HEK293 (cell line): ENCODE measurements at regions not wholly inside any gene's neighbourhood (a gene's known extent, or its start where the extent isn't known, plus 50 kb on each side); places are given as distances from the start of the nearest gene placed in this dataset.

Experiments
- CTCF ChIA-PET: fragments of 350-600 bp; formaldehyde crosslinking; extraction: SDS; loops from one replicate; lab custom pipeline; 2021; ENCODE audit warnings: antibody characterized with exemption; lab: Yijun Ruan, JAX
- POLR2A ChIA-PET: fragments of 300-600 bp; formaldehyde crosslinking; extraction: SDS; loops from one replicate; lab custom pipeline; 2020; ENCODE audit warnings: antibody characterized with exemption, inconsistent platforms; lab: Yijun Ruan, JAX
- H3K27ac ChIP-seq: fragments of 200-500 bp; sonication (Bioruptor generic); 2 replicates; pipeline ENCODE4 v1.5.1; 2014; ENCODE audit warnings: low read depth, low read length, control low read depth, inconsistent platforms; ENCODE audit errors: extremely low read depth
- H3K36me3 ChIP-seq, 2 experiments: fragments of 200-500 bp in 1 of 2; sonication (Bioruptor generic) in 1 of 2; 1 replicate in 1 of 2; 2 replicates in 1 of 2; pipeline ENCODE4 v1.5.1; 2014 to 2017; ENCODE audit warnings: inconsistent platforms in 2 of 2, low read length in 2 of 2; ENCODE audit not compliant: control insufficient read depth in 2 of 2, insufficient read depth in 1 of 2
- H3K4me1 ChIP-seq: fragments of 200-500 bp; sonication (Bioruptor generic); 2 replicates; pipeline ENCODE4 v1.5.1; 2014; ENCODE audit warnings: mild to moderate bottlenecking, low read length, inconsistent platforms; ENCODE audit not compliant: control insufficient read depth, insufficient read depth
- H3K4me3 ChIP-seq: 2 replicates; pipeline ENCODE4 v1.5.1; 2011; ENCODE audit warnings: low read depth, mild to moderate bottlenecking, control low read depth, low read length, moderate library complexity
- H3K9me3 ChIP-seq: fragments of 200-500 bp; sonication (Bioruptor generic); 2 replicates; pipeline ENCODE4 v1.5.1; 2014; ENCODE audit warnings: low read depth, low read length, inconsistent platforms; ENCODE audit not compliant: control insufficient read depth, insufficient read depth
- ATF2 ChIP-seq: fragments of 450-650 bp; formaldehyde crosslinking; IDR thresholded peaks from 2 replicates; pipeline ENCODE4 v1.5.1; 2016; ENCODE audit warnings: missing biosample characterization, missing genetic modification characterization, low read depth
- BCL11A ChIP-seq: fragments of 450-650 bp; formaldehyde crosslinking; IDR thresholded peaks from 2 replicates; pipeline ENCODE4 v1.5.1; 2016; ENCODE audit warnings: low read depth, missing biosample characterization, missing genetic modification characterization
- GLIS1 ChIP-seq: fragments of 450-650 bp; formaldehyde crosslinking; IDR thresholded peaks from 2 replicates; pipeline ENCODE4 v1.5.1; 2016; ENCODE audit warnings: missing biosample characterization, missing genetic modification characterization
- INSM2 ChIP-seq: fragments of 450-650 bp; formaldehyde crosslinking; IDR thresholded peaks from 2 replicates; pipeline ENCODE4 v1.5.1; 2016; ENCODE audit warnings: missing biosample characterization, missing genetic modification characterization
- OSR2 ChIP-seq: fragments of 450-650 bp; formaldehyde crosslinking; IDR thresholded peaks from 2 replicates; pipeline ENCODE4 v1.5.1; 2016; ENCODE audit warnings: missing biosample characterization, missing genetic modification characterization
- PATZ1 ChIP-seq: fragments of 450-650 bp; formaldehyde crosslinking; IDR thresholded peaks from 2 replicates; pipeline ENCODE4 v1.5.1; 2016; ENCODE audit warnings: missing biosample characterization, missing genetic modification characterization
- PRDM1 ChIP-seq: fragments of 450-650 bp; formaldehyde crosslinking; IDR thresholded peaks from 2 replicates; pipeline ENCODE4; 2016; ENCODE audit warnings: missing biosample characterization, missing genetic modification characterization
- SETDB1 ChIP-seq: IDR thresholded peaks from one replicate; pipeline ENCODE4 v1.6.1; 2017; ENCODE audit warnings: mild to moderate bottlenecking, low read length, moderate library complexity, mixed read lengths; ENCODE audit not compliant: insufficient read length
- ZFP3 ChIP-seq: fragments of 450-650 bp; formaldehyde crosslinking; IDR thresholded peaks from 2 replicates; pipeline ENCODE4 v1.5.1; 2016; ENCODE audit warnings: low read depth, missing biosample characterization, missing genetic modification characterization
- ZFP69B ChIP-seq: fragments of 450-650 bp; formaldehyde crosslinking; IDR thresholded peaks from 2 replicates; pipeline ENCODE4 v1.5.1; 2016; ENCODE audit warnings: missing biosample characterization, missing genetic modification characterization
- ZNF221 ChIP-seq: fragments of 450-650 bp; formaldehyde crosslinking; IDR thresholded peaks from 2 replicates; pipeline ENCODE4 v1.5.1; 2017; ENCODE audit warnings: missing biosample characterization, missing genetic modification characterization, borderline replicate concordance
- ZNF24 ChIP-seq: fragments of 450-650 bp; formaldehyde crosslinking; IDR thresholded peaks from 2 replicates; pipeline ENCODE4 v1.5.1; 2016; ENCODE audit warnings: missing biosample characterization, missing genetic modification characterization
- ZNF510 ChIP-seq: fragments of 450-650 bp; formaldehyde crosslinking; IDR thresholded peaks from 2 replicates; pipeline ENCODE4 v1.5.1; 2018; ENCODE audit warnings: mild to moderate bottlenecking, missing genetic modification characterization, missing biosample characterization; ENCODE audit not compliant: insufficient replicate concordance
- ZNF585B ChIP-seq: fragments of 450-650 bp; formaldehyde crosslinking; IDR thresholded peaks from 2 replicates; pipeline ENCODE4 v1.5.1; 2016; ENCODE audit warnings: missing biosample characterization, missing genetic modification characterization
- ZNF623 ChIP-seq: fragments of 450-650 bp; formaldehyde crosslinking; IDR thresholded peaks from 2 replicates; pipeline ENCODE4 v1.5.1; 2016; ENCODE audit warnings: missing biosample characterization, missing genetic modification characterization
- ZNF660 ChIP-seq: fragments of 450-650 bp; IDR thresholded peaks from 2 replicates; pipeline ENCODE4 v1.5.1; 2018; ENCODE audit warnings: missing biosample characterization, mild to moderate bottlenecking, missing genetic modification characterization
- ZNF791 ChIP-seq: fragments of 450-650 bp; formaldehyde crosslinking; IDR thresholded peaks from 2 replicates; pipeline ENCODE4 v1.5.1; 2016; ENCODE audit warnings: missing biosample characterization, missing genetic modification characterization
- ZSCAN30 ChIP-seq: fragments of 450-650 bp; IDR thresholded peaks from 2 replicates; pipeline ENCODE4 v1.5.1; 2018; ENCODE audit warnings: missing biosample characterization, mild to moderate bottlenecking, missing genetic modification characterization, moderate library complexity
- TF ChIP-seq, protein P1 (sequence below): fragments of 450-650 bp; formaldehyde crosslinking; IDR thresholded peaks from 2 replicates; pipeline ENCODE4 v1.5.1; 2017; ENCODE audit warnings: missing biosample characterization, mild to moderate bottlenecking, missing genetic modification characterization, moderate library complexity

GRCh38 chr10:120161111-120161510, 268.6 kb downstream of the SEC23IP start:
- ChIA-PET POLR2A (no interaction called here), CTCF (interaction anchor here (0.6 kb wide), 1 partner anchor 263 kb away, joined by 4 read pairs; no protein-coding TSS in a partner anchor)

DNA sequence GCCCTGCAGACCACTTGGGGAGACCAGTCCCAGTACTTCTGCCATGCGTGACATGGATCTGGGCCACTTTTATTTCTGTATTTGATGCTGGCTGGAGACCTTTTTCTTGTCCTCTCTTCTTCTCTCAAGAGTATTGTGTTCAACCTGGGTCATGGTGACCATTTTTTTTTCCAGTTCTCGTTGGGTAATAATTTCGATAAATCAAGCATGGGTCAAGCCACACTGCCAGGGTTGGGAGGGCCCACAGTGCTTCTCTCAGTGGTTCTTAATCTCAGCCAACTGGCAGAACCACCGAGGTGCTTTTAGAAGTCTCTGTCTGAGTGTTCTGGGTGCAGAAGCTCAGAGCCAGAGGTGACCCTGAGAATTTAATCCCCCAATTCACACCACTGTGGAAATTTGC, 269.9 kb downstream of the SEC23IP start:
- Histone ChIP-seq H3K4me3 (no peak overlapping the region), H3K27ac (no peak overlapping the region), H3K4me1 (no peaks in the 10 kb centered on the region), H3K9me3 (no peaks in the 10 kb centered on the region), H3K36me3 (no peaks in the 10 kb centered on the region)
- ChIA-PET CTCF (no interaction called here), POLR2A (no interaction called here)
- TF ChIP-seq BCL11A (tag by site-specific recombination) (no peak), INSM2 (tag by site-specific recombination) (no peak), PRDM1 (no peak), ATF2 (no peak), ZNF585B (tag by site-specific recombination) (no peak), ZNF221 (tag by site-specific recombination) (no peak), PATZ1 (tag by site-specific recombination) (no peak), ZFP69B (no peak), OSR2 (tag by site-specific recombination) (no peak), ZNF791 (tag by site-specific recombination) (no peak), GLIS1 (tag by site-specific recombination) (no peak), ZNF24 (no peak), ZSCAN30 (tag by site-specific recombination) (no peak)

More at GRCh38 chr10:120161111-120161510, 268.6 kb downstream of the SEC23IP start:
- Histone ChIP-seq H3K4me1 (no peaks in the 10 kb centered on the region), H3K36me3 (no peaks in the 10 kb centered on the region), H3K9me3 (no peaks in the 10 kb centered on the region), H3K27ac (no peak overlapping the region), H3K4me3 (no peak overlapping the region)
- TF ChIP-seq ZNF660 (tag by site-specific recombination), result peak; percentile 64; the same call in 1 of the 2 replicates
- TF ChIP-seq SETDB1, result no peak
- TF ChIP-seq ZNF623 (tag by site-specific recombination), result no peak
- TF ChIP-seq, protein P1, sequence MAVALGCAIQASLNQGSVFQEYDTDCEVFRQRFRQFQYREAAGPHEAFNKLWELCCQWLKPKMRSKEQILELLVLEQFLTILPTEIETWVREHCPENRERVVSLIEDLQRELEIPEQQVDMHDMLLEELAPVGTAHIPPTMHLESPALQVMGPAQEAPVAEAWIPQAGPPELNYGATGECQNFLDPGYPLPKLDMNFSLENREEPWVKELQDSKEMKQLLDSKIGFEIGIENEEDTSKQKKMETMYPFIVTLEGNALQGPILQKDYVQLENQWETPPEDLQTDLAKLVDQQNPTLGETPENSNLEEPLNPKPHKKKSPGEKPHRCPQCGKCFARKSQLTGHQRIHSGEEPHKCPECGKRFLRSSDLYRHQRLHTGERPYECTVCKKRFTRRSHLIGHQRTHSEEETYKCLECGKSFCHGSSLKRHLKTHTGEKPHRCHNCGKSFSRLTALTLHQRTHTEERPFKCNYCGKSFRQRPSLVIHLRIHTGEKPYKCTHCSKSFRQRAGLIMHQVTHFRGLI, result no peak
- no peak for TF ChIP-seq ZNF510
- no peak for TF ChIP-seq ZFP3 (tag by site-specific recombination)
